OCI-LY7 (cell line): ENCODE measurements at regions not wholly inside any gene's neighbourhood (a gene's known extent, or its start where the extent isn't known, plus 50 kb on each side); places are given as distances from the start of the nearest gene placed in this dataset.

Experiments used
- BruUV-seq: library from RNA; stranded (reverse); fragments of 400-500 nt; replicated peaks from 2 replicates; lab custom pipeline; 2021; lab: Mats Ljungman, UMichigan
- CTCF ChIA-PET: fragments of 300-600 bp; sonication (Branson Sonifier 250); formaldehyde crosslinking; loops from one replicate; lab custom pipeline; 2022; ENCODE audit warnings: antibody characterized with exemption; ENCODE audit not compliant: unreplicated experiment; lab: Charles Lee
- POLR2A ChIA-PET: fragments of 300-600 bp; sonication (Branson Sonifier 250); formaldehyde crosslinking; loops from one replicate; lab custom pipeline; 2022; ENCODE audit warnings: antibody characterized with exemption; lab: Charles Lee
- DNase-seq: peaks from one replicate; pipeline ENCODE4 v3.0.0-alpha.2; 2015; ENCODE audit warnings: low spot score
- H2AFZ ChIP-seq: fragments of 200-600 bp; sonication (generic), shearing (Covaris generic); 2 replicates; pipeline ENCODE4 v1.6.1; 2014; ENCODE audit warnings: mild to moderate bottlenecking, antibody characterized with exemption, low read length, moderate library complexity
- H3K27ac ChIP-seq: fragments of 200-600 bp; sonication (generic); 2 replicates; pipeline ENCODE4 v1.5.1; 2014; ENCODE audit warnings: mixed run types, low read depth, mild to moderate bottlenecking, moderate library complexity, low read length, inconsistent platforms; ENCODE audit not compliant: poor library complexity, severe bottlenecking
- H3K36me3 ChIP-seq: fragments of 200-600 bp; sonication (generic); 2 replicates; pipeline ENCODE4 v1.6.1; 2014; ENCODE audit warnings: mild to moderate bottlenecking, antibody characterized with exemption, low read length, moderate library complexity, mixed read lengths; ENCODE audit not compliant: insufficient read depth
- H3K4me1 ChIP-seq: fragments of 200-600 bp; sonication (generic); 2 replicates; pipeline ENCODE4 v1.5.1; 2014; ENCODE audit warnings: mild to moderate bottlenecking, low read length; ENCODE audit not compliant: insufficient read depth, poor library complexity, severe bottlenecking
- H3K4me2 ChIP-seq: fragments of 200-600 bp; sonication (generic); 2 replicates; pipeline ENCODE4 v1.6.1; 2014; ENCODE audit warnings: mild to moderate bottlenecking, low read length
- H3K4me3 ChIP-seq: fragments of 200-600 bp; sonication (generic); 2 replicates; pipeline ENCODE4 v1.5.1; 2014; ENCODE audit warnings: mild to moderate bottlenecking, low read depth, low read length; ENCODE audit not compliant: poor library complexity, severe bottlenecking
- H3K79me2 ChIP-seq: fragments of 200-600 bp; sonication (generic); 2 replicates; pipeline ENCODE4 v1.6.1; 2016; ENCODE audit warnings: low read depth, mild to moderate bottlenecking, low read length, moderate library complexity, mixed read lengths; ENCODE audit not compliant: insufficient read depth
- H3K9me2 ChIP-seq: fragments of 200-600 bp; sonication (generic); 2 replicates; pipeline ENCODE4 v1.6.1; 2016; ENCODE audit warnings: mild to moderate bottlenecking, low read length, mixed read lengths; ENCODE audit not compliant: insufficient read depth
- H3K9me3 ChIP-seq: fragments of 200-600 bp; sonication (generic); 2 replicates; pipeline ENCODE4 v1.6.1; 2014; ENCODE audit warnings: mild to moderate bottlenecking, mixed run types, low read length, mixed read lengths
- H4K20me1 ChIP-seq: fragments of 200-600 bp; sonication (generic); 2 replicates; pipeline ENCODE4 v1.6.1; 2014; ENCODE audit warnings: mild to moderate bottlenecking, antibody characterized with exemption, low read length, moderate library complexity, mixed read lengths; ENCODE audit not compliant: insufficient read depth
- EZH2phosphoT487 ChIP-seq: fragments of 200-600 bp; sonication (generic); IDR thresholded peaks from 2 replicates; pipeline ENCODE4 v1.6.1; 2018; ENCODE audit warnings: low read depth, borderline replicate concordance, mild to moderate bottlenecking, mixed run types, antibody characterized with exemption, low read length, moderate library complexity, mixed read lengths
- intact Hi-C: fragments of 100-400 bp; cut with micrococcal nuclease; formaldehyde crosslinking; loops from one replicate; pipeline ENCODE4 v1.10.0; 2022; ENCODE audit not compliant: unreplicated experiment
- TF ChIP-seq, protein P1 (sequence below): fragments of 200-600 bp; sonication (generic); conservative IDR thresholded peaks from 2 replicates; pipeline ENCODE4 v1.5.1; 2014; ENCODE audit warnings: mild to moderate bottlenecking, antibody characterized with exemption, low read length, moderate library complexity, mixed read lengths

DNA sequence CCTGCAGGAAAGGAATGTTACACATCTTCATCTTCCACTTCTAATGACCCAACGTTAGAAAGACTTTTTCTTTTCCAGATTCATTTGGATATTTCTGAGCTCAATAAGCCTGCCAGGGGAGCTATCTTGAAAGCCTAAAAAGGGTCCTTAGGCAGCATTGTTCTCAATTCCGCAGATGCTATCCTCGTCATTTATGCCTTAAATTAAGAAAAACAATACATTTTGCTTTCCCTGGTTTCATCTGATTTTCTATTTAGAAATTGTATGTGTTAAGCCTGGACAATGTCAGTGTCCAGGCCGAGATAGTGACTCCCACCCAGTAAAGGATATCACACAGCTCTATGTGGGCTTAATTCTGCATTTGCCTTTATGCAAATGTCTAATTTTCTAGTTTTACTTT lies 721.3 kb downstream of the DIAPH3 start:
- CTCF ChIA-PET: interaction anchor here (0.5 kb wide), 1 partner anchor 438 kb away, joined by 3 read pairs; no protein-coding TSS in a partner anchor
- no peak for TF ChIP-seq EZH2phosphoT487
- TF ChIP-seq, protein P1, sequence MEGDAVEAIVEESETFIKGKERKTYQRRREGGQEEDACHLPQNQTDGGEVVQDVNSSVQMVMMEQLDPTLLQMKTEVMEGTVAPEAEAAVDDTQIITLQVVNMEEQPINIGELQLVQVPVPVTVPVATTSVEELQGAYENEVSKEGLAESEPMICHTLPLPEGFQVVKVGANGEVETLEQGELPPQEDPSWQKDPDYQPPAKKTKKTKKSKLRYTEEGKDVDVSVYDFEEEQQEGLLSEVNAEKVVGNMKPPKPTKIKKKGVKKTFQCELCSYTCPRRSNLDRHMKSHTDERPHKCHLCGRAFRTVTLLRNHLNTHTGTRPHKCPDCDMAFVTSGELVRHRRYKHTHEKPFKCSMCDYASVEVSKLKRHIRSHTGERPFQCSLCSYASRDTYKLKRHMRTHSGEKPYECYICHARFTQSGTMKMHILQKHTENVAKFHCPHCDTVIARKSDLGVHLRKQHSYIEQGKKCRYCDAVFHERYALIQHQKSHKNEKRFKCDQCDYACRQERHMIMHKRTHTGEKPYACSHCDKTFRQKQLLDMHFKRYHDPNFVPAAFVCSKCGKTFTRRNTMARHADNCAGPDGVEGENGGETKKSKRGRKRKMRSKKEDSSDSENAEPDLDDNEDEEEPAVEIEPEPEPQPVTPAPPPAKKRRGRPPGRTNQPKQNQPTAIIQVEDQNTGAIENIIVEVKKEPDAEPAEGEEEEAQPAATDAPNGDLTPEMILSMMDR: no peak
- H3K4me2 ChIP-seq: no peak overlapping the region
- POLR2A ChIA-PET: interaction anchor here (0.9 kb wide), 1 partner anchor 9 kb away, joined by 4 read pairs; no protein-coding TSS in a partner anchor
- H4K20me1 ChIP-seq: no peaks in the 10 kb centered on the region
- H3K27ac ChIP-seq: no peak overlapping the region
- peaks cover 7% of the 10 kb centered on the region for H3K4me1 ChIP-seq
- H3K4me3 ChIP-seq: no peak overlapping the region
- intact Hi-C loops: no loop called here
- no peak overlapping the region for H2AFZ ChIP-seq
- no peaks in the 10 kb centered on the region for H3K79me2 ChIP-seq
- no peaks in the 10 kb centered on the region for H3K9me2 ChIP-seq
- no peaks in the 10 kb centered on the region for H3K9me3 ChIP-seq
- H3K36me3 ChIP-seq: no peaks in the 10 kb centered on the region
- DNase-seq: no peak
- no TSS peak for BruUV-seq

DNA sequence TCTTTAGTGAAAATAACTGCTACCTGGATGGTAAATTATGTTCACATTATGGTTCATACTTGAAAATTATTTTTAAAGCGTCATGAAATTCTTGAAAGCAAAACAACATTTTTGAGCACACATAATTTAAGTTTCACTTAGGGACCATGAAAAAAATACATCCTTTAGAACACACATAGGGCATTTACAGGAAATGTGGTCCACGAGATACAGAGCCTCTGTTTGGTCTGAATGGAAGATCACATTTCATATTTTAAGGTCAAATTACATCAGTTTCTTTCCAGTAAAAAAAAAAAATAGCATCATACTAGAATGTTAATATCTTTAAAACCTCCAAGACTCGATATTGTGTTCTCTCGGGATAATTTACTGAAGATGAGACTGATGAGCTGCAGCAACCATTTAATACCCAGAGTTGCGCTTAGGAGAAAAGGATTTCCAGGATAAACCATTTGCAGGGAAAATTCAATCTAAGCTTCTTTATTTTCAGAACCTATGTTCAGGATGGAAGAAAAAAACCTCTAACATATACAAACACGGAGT lies 720.7 kb downstream of the DIAPH3 start:
- intact Hi-C loops: no loop called here

More for the DNA sequence above, 720.7 kb downstream of the DIAPH3 start:
- ChIA-PET CTCF (interaction anchor here (0.5 kb wide), 1 partner anchor 437 kb away, joined by 3 read pairs; no protein-coding TSS in a partner anchor), POLR2A (interaction anchor here (0.9 kb wide), 1 partner anchor 8 kb away, joined by 4 read pairs; no protein-coding TSS in a partner anchor)
- no TSS peak for BruUV-seq
- TF ChIP-seq, protein P1: no peak
- no peak for TF ChIP-seq EZH2phosphoT487
- Histone ChIP-seq H4K20me1 (no peaks in the 10 kb centered on the region), H3K79me2 (no peaks in the 10 kb centered on the region), H3K4me1 (peaks cover 3% of the 10 kb centered on the region), H3K27ac (no peak overlapping the region), H3K9me2 (no peaks in the 10 kb centered on the region), H2AFZ (no peak overlapping the region), H3K4me2 (no peak overlapping the region), H3K36me3 (no peaks in the 10 kb centered on the region), H3K9me3 (no peaks in the 10 kb centered on the region), H3K4me3 (no peak overlapping the region)
- DNase-seq: no peak
